CD14-positive monocyte (primary cell): ENCODE measurements at regions not wholly inside any gene's neighbourhood (a gene's known extent, or its start where the extent isn't known, plus 50 kb on each side); places are given as distances from the start of the nearest gene placed in this dataset.

Source experiments
- DNase-seq, 3 donors: peaks; one replicate each; pipeline ENCODE4 v3.0.0-alpha.2; 2011 to 2022
- H2AFZ ChIP-seq: 2 replicates; pipeline ENCODE4 v1.6.0; 2012; ENCODE audit warnings: mild to moderate bottlenecking, low read depth, low read length, inconsistent platforms; ENCODE audit not compliant: insufficient read depth, poor library complexity, severe bottlenecking
- H3K27ac ChIP-seq, 2 donors: 1 replicate in 1 of 2; 2 replicates in 1 of 2; pipeline ENCODE4 v1.5.1; 2012 to 2013; ENCODE audit warnings: low read length in 2 of 2, control low read depth in 1 of 2, inconsistent platforms in 1 of 2, low read depth in 1 of 2, mild to moderate bottlenecking in 1 of 2
- H3K27me3 ChIP-seq, 2 donors: one replicate each; pipeline versions ENCODE4 v1.6.0 to v1.6.1; 2011 to 2013; ENCODE audit warnings: low read length in 2 of 2; ENCODE audit not compliant: control insufficient read depth in 2 of 2, insufficient read depth in 2 of 2
- H3K36me3 ChIP-seq, 2 donors: replicated peaks in 1 of 2; 1 replicate in 1 of 2; 2 replicates in 1 of 2; pipeline versions ENCODE4 v1.5.1 to v1.6.1; 2012 to 2013; ENCODE audit warnings: low read length in 2 of 2, control low read depth in 1 of 2, inconsistent platforms in 1 of 2, mild to moderate bottlenecking in 1 of 2; ENCODE audit not compliant: insufficient read depth in 2 of 2, control insufficient read depth in 1 of 2
- H3K4me1 ChIP-seq, 2 donors: 1 replicate in 1 of 2; 2 replicates in 1 of 2; pipeline versions ENCODE4 v1.5.1 to v1.6.1; 2012 to 2013; ENCODE audit warnings: low read length in 2 of 2, control low read depth in 1 of 2, inconsistent platforms in 1 of 2, mild to moderate bottlenecking in 1 of 2, moderate library complexity in 1 of 2; ENCODE audit not compliant: insufficient read depth in 2 of 2, control insufficient read depth in 1 of 2
- H3K4me2 ChIP-seq: replicated peaks from 2 replicates; pipeline ENCODE3; 2012; ENCODE audit warnings: low read length, moderate library complexity, mild to moderate bottlenecking; ENCODE audit not compliant: poor library complexity, severe bottlenecking; ENCODE audit errors: extremely low read depth
- H3K4me3 ChIP-seq, 3 experiments: fragments of 200-600 bp in 1 of 3; sonication (generic) in 1 of 3; replicated peaks in 1 of 3; 1 replicate in 2 of 3; 2 replicates in 1 of 3; pipeline ENCODE4 v1.5.1; 2011 to 2013; ENCODE audit warnings: low read length in 3 of 3, mild to moderate bottlenecking in 3 of 3, control low read depth in 2 of 3, low read depth in 2 of 3, inconsistent platforms in 1 of 3, moderate library complexity in 1 of 3
- H3K79me2 ChIP-seq: 2 replicates; pipeline ENCODE4 v1.6.0; 2012; ENCODE audit warnings: mild to moderate bottlenecking, control low read depth, inconsistent platforms, low read length, moderate library complexity; ENCODE audit not compliant: insufficient read depth
- H3K9ac ChIP-seq: 2 replicates; pipeline ENCODE4 v1.6.0; 2017; ENCODE audit warnings: low read length, mild to moderate bottlenecking; ENCODE audit not compliant: insufficient read depth, poor library complexity, severe bottlenecking
- H3K9me3 ChIP-seq, 2 donors: replicated peaks in 1 of 2; 1 replicate in 1 of 2; 2 replicates in 1 of 2; pipeline versions ENCODE4 v1.5.1 to v1.6.1; 2012 to 2013; ENCODE audit warnings: low read length in 2 of 2, control low read depth in 1 of 2; ENCODE audit not compliant: control insufficient read depth in 1 of 2, insufficient read depth in 1 of 2
- H4K20me1 ChIP-seq: 2 replicates; pipeline ENCODE4 v1.6.0; 2012; ENCODE audit warnings: mild to moderate bottlenecking, low read length, control low read depth, moderate library complexity; ENCODE audit not compliant: insufficient read depth
- H3K27ac Mint-ChIP-seq, 7 donors: one replicate each; pipeline ENCODE4 v1.8.0; 2020; ENCODE audit warnings: mild to moderate bottlenecking in 7 of 7, mixed read lengths in 7 of 7, moderate library complexity in 6 of 7, inconsistent platforms in 2 of 7
- H3K27me3 Mint-ChIP-seq, 3 donors: one replicate each; pipeline ENCODE4 v1.8.0; 2021 to 2022; ENCODE audit warnings: low read depth in 3 of 3, mild to moderate bottlenecking in 3 of 3, mixed read lengths in 3 of 3, moderate library complexity in 3 of 3, inconsistent platforms in 1 of 3
- H3K36me3 Mint-ChIP-seq, 2 donors: one replicate each; pipeline ENCODE4 v1.8.0; 2020; ENCODE audit warnings: mixed read lengths in 2 of 2, inconsistent platforms in 1 of 2, mild to moderate bottlenecking in 1 of 2
- H3K4me1 Mint-ChIP-seq: one replicate; pipeline ENCODE4 v1.8.0; 2020; ENCODE audit warnings: mild to moderate bottlenecking, mixed read lengths
- H3K4me3 Mint-ChIP-seq, 2 donors: one replicate each; pipeline ENCODE4 v1.8.0; 2020; ENCODE audit warnings: mild to moderate bottlenecking in 2 of 2, mixed read lengths in 2 of 2, moderate library complexity in 1 of 2
- H3K9me3 Mint-ChIP-seq, 7 donors: one replicate each; pipeline ENCODE4 v1.8.0; 2020 to 2022; ENCODE audit warnings: mixed read lengths in 7 of 7, mild to moderate bottlenecking in 6 of 7, moderate library complexity in 6 of 7, inconsistent platforms in 2 of 7
- WGBS: methylation state at CpG from one replicate; pipeline ENCODE4 v1.1.5; 2013; ENCODE audit warnings: missing lambda C conversion rate; ENCODE audit not compliant: insufficient coverage; 5-methylcytosine and 5-hydroxymethylcytosine counted together
- intact Hi-C, 2 donors: fragments of 100-400 bp; cut with micrococcal nuclease; formaldehyde crosslinking; loops; one replicate each; pipeline versions ENCODE4 v1.15.0 to v1.15.1; 2023
- TF ChIP-seq, protein P1 (sequence below): fragments of 200-600 bp; IDR thresholded peaks from one replicate; pipeline ENCODE4 v1.8.0; 2022; ENCODE audit warnings: antibody characterized with exemption, mild to moderate bottlenecking

DNA sequence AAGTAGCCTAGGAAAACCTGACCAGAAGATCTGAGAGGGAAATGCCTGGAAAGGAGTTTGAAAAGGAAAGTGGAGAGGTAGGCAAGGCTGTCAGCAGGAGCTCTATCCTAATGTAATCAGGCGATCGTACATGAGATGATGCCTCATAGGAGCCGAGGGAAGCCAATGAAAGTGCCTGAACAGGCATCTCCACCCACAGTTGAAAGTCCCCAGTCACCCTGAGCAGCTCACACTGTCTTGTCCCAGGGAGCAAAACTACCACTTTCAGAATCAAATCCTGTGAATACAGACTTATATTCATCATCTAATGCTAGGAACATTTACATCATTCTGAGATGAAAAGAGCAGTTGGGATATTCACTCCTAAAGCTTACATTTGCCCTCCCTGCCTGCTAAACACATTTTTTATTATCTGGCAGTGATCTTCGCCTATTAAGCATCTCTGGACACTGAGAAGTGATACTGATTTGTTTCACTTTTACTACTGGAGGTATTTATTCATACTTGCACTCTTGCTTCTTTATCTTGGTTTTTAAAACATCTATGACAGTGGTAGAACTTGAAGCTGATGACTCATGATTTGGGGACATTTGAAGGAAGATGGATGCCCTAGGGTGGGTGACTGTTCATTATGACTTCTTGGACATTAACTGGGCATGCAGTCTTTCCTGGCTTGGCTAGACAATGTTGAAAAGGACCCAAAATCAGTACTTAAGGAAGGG is 221.6 kb downstream of the SEC16B start:
- Histone ChIP-seq H3K4me3 (no peak overlapping the region), H3K27ac (no peak overlapping the region), H4K20me1 (no peaks in the 10 kb centered on the region), H3K4me1 (no peaks in the 10 kb centered on the region), H3K9ac (no peak overlapping the region), H3K9me3 (no peaks in the 10 kb centered on the region), H3K36me3 (no peaks in the 10 kb centered on the region), H3K79me2 (no peaks in the 10 kb centered on the region), H2AFZ (no peak overlapping the region), H3K27me3 (no peaks in the 10 kb centered on the region), H3K4me2 (no peak overlapping the region)
- Mint-ChIP-seq H3K4me1 (no peaks in the 10 kb centered on the region), H3K27ac (no peak overlapping the region), H3K9me3 (peaks cover 0 to 2% (median 0%) of the 10 kb centered on the region in 7 donors), H3K36me3 (no peaks in the 10 kb centered on the region), H3K4me3 (no peak overlapping the region), H3K27me3 (peaks cover 0 to 2% (median 0%) of the 10 kb centered on the region in 3 donors)
- DNase-seq = no peak
- intact Hi-C loops = no loop called here
- TF ChIP-seq, protein P1, sequence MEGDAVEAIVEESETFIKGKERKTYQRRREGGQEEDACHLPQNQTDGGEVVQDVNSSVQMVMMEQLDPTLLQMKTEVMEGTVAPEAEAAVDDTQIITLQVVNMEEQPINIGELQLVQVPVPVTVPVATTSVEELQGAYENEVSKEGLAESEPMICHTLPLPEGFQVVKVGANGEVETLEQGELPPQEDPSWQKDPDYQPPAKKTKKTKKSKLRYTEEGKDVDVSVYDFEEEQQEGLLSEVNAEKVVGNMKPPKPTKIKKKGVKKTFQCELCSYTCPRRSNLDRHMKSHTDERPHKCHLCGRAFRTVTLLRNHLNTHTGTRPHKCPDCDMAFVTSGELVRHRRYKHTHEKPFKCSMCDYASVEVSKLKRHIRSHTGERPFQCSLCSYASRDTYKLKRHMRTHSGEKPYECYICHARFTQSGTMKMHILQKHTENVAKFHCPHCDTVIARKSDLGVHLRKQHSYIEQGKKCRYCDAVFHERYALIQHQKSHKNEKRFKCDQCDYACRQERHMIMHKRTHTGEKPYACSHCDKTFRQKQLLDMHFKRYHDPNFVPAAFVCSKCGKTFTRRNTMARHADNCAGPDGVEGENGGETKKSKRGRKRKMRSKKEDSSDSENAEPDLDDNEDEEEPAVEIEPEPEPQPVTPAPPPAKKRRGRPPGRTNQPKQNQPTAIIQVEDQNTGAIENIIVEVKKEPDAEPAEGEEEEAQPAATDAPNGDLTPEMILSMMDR = no peak
- WGBS = 93% methylated on average over 3 of the region's 4 CpGs

DNA sequence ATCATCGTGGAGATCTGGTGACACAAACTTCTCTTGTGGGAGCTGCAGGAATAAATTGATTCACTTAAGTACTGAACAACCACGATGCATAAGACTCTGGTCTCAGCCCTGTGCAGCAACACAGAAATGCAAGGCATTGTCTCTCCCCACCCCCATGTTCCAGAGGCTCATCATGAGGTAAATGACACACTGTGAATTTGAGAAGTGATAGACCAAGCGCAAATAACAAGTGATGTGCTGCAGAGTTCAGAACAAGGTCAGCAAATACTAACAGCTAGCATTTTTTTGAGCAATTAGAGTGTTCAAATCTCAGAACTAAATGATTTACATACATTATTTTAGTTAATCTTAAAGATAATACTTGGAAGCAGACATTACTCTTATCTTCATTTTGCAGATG is 223.7 kb downstream of the SEC16B start:
- TF ChIP-seq, protein P1 = no peak
- WGBS = no CpG with 5 or more reads among the region's 3 CpGs
- Mint-ChIP-seq H3K27ac (no peak overlapping the region), H3K4me1 (no peaks in the 10 kb centered on the region), H3K27me3 (peaks cover 0 to 2% (median 0%) of the 10 kb centered on the region in 3 donors), H3K4me3 (no peak overlapping the region), H3K36me3 (no peaks in the 10 kb centered on the region), H3K9me3 (peaks cover 0 to 2% (median 0%) of the 10 kb centered on the region in 7 donors)
- H3K27ac ChIP-seq = no peak overlapping the region
- no peaks in the 10 kb centered on the region for H4K20me1 ChIP-seq
- H3K36me3 ChIP-seq = no peaks in the 10 kb centered on the region
- no peak overlapping the region for H3K4me2 ChIP-seq
- no peaks in the 10 kb centered on the region for H3K79me2 ChIP-seq
- intact Hi-C loops = no loop called here
- no peak overlapping the region for H3K9ac ChIP-seq
- no peaks in the 10 kb centered on the region for H3K9me3 ChIP-seq
- no peak for DNase-seq
- no peaks in the 10 kb centered on the region for H3K27me3 ChIP-seq
- H3K4me3 ChIP-seq = no peak overlapping the region
- H2AFZ ChIP-seq = no peak overlapping the region
- no peaks in the 10 kb centered on the region for H3K4me1 ChIP-seq
